ENCODE measurements at regions not wholly inside any gene's neighbourhood (a gene's known extent, or its start where the extent isn't known, plus 50 kb on each side); places are given as distances from the start of the nearest gene placed in this dataset.

- Histone ChIP-seq H3K4me1 (ENCODE audit: control insufficient read depth in 4 of 4, insufficient read depth in 4 of 4, low read length in 3 of 4) (no peaks in the 10 kb centered on the region), H3K9me3 (ENCODE audit: control insufficient read depth in 4 of 4, low read length in 3 of 4) (no peaks in the 10 kb centered on the region), H3K27me3 (ENCODE audit: control insufficient read depth in 4 of 4, insufficient read depth in 4 of 4, low read length in 3 of 4) (no peaks in the 10 kb centered on the region), H3K27ac (ENCODE audit: low read depth in 1 of 2, low read length in 2 of 2) (no peak overlapping the region), H3K9ac (ENCODE audit: low read depth in 1 of 2, low read length in 2 of 2) (no peak overlapping the region), H3K4me3 (ENCODE audit: low read depth in 1 of 3, low read length in 3 of 3) (no peak overlapping the region), H3K36me3 (ENCODE audit: control insufficient read depth in 4 of 4, insufficient read depth in 3 of 4, low read depth in 1 of 4, low read length in 3 of 4) (no peaks in the 10 kb centered on the region)
- DNase-seq (ENCODE audit: low spot score), result no peak
- 62% methylated on average over 4 of the region's 4 CpGs for WGBS
- TF ChIP-seq TAF1 (conservative IDR thresholded peaks at IDR 0.05) (no peak), GABPA (IDR thresholded peaks at IDR 0.05 in 1 of 2, conservative IDR thresholded peaks at IDR 0.05 in 1 of 2) (no peak), YY1 (IDR thresholded peaks at IDR 0.05) (no peak), JUND (IDR thresholded peaks at IDR 0.05) (no peak), ATF3 (IDR thresholded peaks at IDR 0.05) (no peak), EGR1 (IDR thresholded peaks at IDR 0.05; ENCODE audit: low read depth in 2 of 2) (no peak), FOXA1 (IDR thresholded peaks at IDR 0.05) (no peak), SP1 (IDR thresholded peaks at IDR 0.05) (no peak), HNF4G (IDR thresholded peaks at IDR 0.05) (no peak), RAD21 (IDR thresholded peaks at IDR 0.05) (no peak), ZBTB33 (IDR thresholded peaks at IDR 0.05) (no peak), RXRA (IDR thresholded peaks at IDR 0.05) (no peak), FOXA2 (IDR thresholded peaks at IDR 0.05) (no peak)
These were observed 114.0 kb upstream of the POU1F1 start for GRCh38 chr3:87390353-87390752.

GRCh38 chr3:87375231-87375682, 98.9 kb upstream of the POU1F1 start:
- no peak for TF ChIP-seq FOXA2 (IDR thresholded peaks at IDR 0.05)
- TF ChIP-seq RAD21 (IDR thresholded peaks at IDR 0.05), result no peak
- TF ChIP-seq EGR1 (IDR thresholded peaks at IDR 0.05; ENCODE audit: low read depth in 2 of 2), result no peak
- no peak for TF ChIP-seq RXRA (IDR thresholded peaks at IDR 0.05)
- no peak for TF ChIP-seq ZBTB33 (IDR thresholded peaks at IDR 0.05)
- TF ChIP-seq MAX (IDR thresholded peaks at IDR 0.05), result no peak
- TF ChIP-seq FOXA1 (IDR thresholded peaks at IDR 0.05), result no peak
- no peak for TF ChIP-seq NR2F2 (IDR thresholded peaks at IDR 0.05)
- TF ChIP-seq, protein P1, sequence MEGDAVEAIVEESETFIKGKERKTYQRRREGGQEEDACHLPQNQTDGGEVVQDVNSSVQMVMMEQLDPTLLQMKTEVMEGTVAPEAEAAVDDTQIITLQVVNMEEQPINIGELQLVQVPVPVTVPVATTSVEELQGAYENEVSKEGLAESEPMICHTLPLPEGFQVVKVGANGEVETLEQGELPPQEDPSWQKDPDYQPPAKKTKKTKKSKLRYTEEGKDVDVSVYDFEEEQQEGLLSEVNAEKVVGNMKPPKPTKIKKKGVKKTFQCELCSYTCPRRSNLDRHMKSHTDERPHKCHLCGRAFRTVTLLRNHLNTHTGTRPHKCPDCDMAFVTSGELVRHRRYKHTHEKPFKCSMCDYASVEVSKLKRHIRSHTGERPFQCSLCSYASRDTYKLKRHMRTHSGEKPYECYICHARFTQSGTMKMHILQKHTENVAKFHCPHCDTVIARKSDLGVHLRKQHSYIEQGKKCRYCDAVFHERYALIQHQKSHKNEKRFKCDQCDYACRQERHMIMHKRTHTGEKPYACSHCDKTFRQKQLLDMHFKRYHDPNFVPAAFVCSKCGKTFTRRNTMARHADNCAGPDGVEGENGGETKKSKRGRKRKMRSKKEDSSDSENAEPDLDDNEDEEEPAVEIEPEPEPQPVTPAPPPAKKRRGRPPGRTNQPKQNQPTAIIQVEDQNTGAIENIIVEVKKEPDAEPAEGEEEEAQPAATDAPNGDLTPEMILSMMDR (IDR thresholded peaks at IDR 0.05; ENCODE audit: low read depth, low read length, missing input control), result no peak
- no peak for TF ChIP-seq REST (IDR thresholded peaks at IDR 0.05)
- TF ChIP-seq GABPA (IDR thresholded peaks at IDR 0.05 in 1 of 2, conservative IDR thresholded peaks at IDR 0.05 in 1 of 2), result no peak
- peaks cover 0 to 3% (median 0%) of the 10 kb centered on the region in 4 donors for H3K9me3 ChIP-seq (ENCODE audit: control insufficient read depth in 4 of 4, low read length in 3 of 4)
- H3K4me3 ChIP-seq (ENCODE audit: low read depth in 1 of 3, low read length in 3 of 3), result no peak overlapping the region
- no peak overlapping the region for H3K27ac ChIP-seq (ENCODE audit: low read depth in 1 of 2, low read length in 2 of 2)
- no peak for DNase-seq (ENCODE audit: low spot score)
- WGBS, result 95% methylated on average over 30 of the region's 30 CpGs
- H3K27me3 ChIP-seq (ENCODE audit: control insufficient read depth in 4 of 4, insufficient read depth in 4 of 4, low read length in 3 of 4), result peaks cover 0 to 5% (median 0%) of the 10 kb centered on the region in 4 donors
- no peaks in the 10 kb centered on the region for H3K4me1 ChIP-seq (ENCODE audit: control insufficient read depth in 4 of 4, insufficient read depth in 4 of 4, low read length in 3 of 4)
- no peak overlapping the region for H3K9ac ChIP-seq (ENCODE audit: low read depth in 1 of 2, low read length in 2 of 2)
- no peaks in the 10 kb centered on the region for H3K36me3 ChIP-seq (ENCODE audit: control insufficient read depth in 4 of 4, insufficient read depth in 3 of 4, low read depth in 1 of 4, low read length in 3 of 4)

Data from liver (tissue), 8 donors.